Peyer's patch (tissue), 4 donors: ENCODE measurements at regions not wholly inside any gene's neighbourhood (a gene's known extent, or its start where the extent isn't known, plus 50 kb on each side); places are given as distances from the start of the nearest gene placed in this dataset.

Experiments used
- DNase-seq, 3 donors: peaks; one replicate each; pipeline ENCODE4 v3.0.0-alpha.2; 2017 to 2019
- H3K27ac ChIP-seq, 4 donors: fragments of 200-600 bp; sonication (generic); one replicate each; pipeline ENCODE4 v1.5.1; 2016 to 2019
- H3K27me3 ChIP-seq, 2 donors: fragments of 200-600 bp; sonication (generic); one replicate each; pipeline ENCODE4 v1.5.1; 2019
- H3K36me3 ChIP-seq, 3 donors: fragments of 200-600 bp; sonication (generic); one replicate each; pipeline ENCODE4 v1.5.1; 2016 to 2019
- H3K4me1 ChIP-seq, 4 donors: fragments of 200-600 bp; sonication (generic); one replicate each; pipeline ENCODE4 v1.5.1; 2016 to 2019
- H3K4me3 ChIP-seq, 4 donors: fragments of 200-600 bp; sonication (generic); 1 replicate in 3 of 4; 2 replicates in 1 of 4; pipeline ENCODE4 v1.5.1; 2016 to 2019; ENCODE audit warnings: mild to moderate bottlenecking in 1 of 4
- H3K9me3 ChIP-seq, 4 donors: fragments of 200-600 bp; sonication (generic); one replicate each; pipeline ENCODE4 v1.5.1; 2016 to 2019; ENCODE audit warnings: mild to moderate bottlenecking in 1 of 4
- CTCF ChIP-seq, 6 experiments: fragments of 450-650 bp in 4 of 6; fragments of 200-600 bp in 2 of 6; sonication (generic) in 1 of 6; IDR thresholded peaks; one replicate each; pipeline ENCODE4 v1.5.1; 2017 to 2019; ENCODE audit warnings: antibody characterized with exemption in 6 of 6, mild to moderate bottlenecking in 3 of 6, moderate library complexity in 1 of 6
- POLR2A ChIP-seq, 2 donors: fragments of 450-650 bp; IDR thresholded peaks; one replicate each; pipeline ENCODE4 v1.5.1; 2017; ENCODE audit warnings: antibody characterized with exemption in 2 of 2, mild to moderate bottlenecking in 2 of 2, moderate library complexity in 2 of 2

- H3K4me3 ChIP-seq, result no peak overlapping the region
- H3K36me3 ChIP-seq, result no peaks in the 10 kb centered on the region
- H3K27ac ChIP-seq, result no peak overlapping the region
- no peaks in the 10 kb centered on the region for H3K27me3 ChIP-seq
- no peak for DNase-seq
- TF ChIP-seq CTCF (IDR thresholded peaks at IDR 0.05) (no peak), POLR2A (IDR thresholded peaks at IDR 0.05) (no peak)
- H3K4me1 ChIP-seq, result no peaks in the 10 kb centered on the region
- no peaks in the 10 kb centered on the region for H3K9me3 ChIP-seq
Measured at GRCh38 chr5:85893996-85894395, 723.7 kb upstream of the COX7C start.

GRCh38 chr5:85896514-85896913 lies 721.2 kb upstream of the COX7C start:
- Histone ChIP-seq H3K27ac (no peak overlapping the region), H3K4me3 (no peak overlapping the region), H3K36me3 (no peaks in the 10 kb centered on the region), H3K27me3 (no peaks in the 10 kb centered on the region), H3K4me1 (no peaks in the 10 kb centered on the region), H3K9me3 (no peaks in the 10 kb centered on the region)
- DNase-seq, result no peak
- TF ChIP-seq CTCF (IDR thresholded peaks at IDR 0.05) (no peak), POLR2A (IDR thresholded peaks at IDR 0.05) (no peak)

DNA sequence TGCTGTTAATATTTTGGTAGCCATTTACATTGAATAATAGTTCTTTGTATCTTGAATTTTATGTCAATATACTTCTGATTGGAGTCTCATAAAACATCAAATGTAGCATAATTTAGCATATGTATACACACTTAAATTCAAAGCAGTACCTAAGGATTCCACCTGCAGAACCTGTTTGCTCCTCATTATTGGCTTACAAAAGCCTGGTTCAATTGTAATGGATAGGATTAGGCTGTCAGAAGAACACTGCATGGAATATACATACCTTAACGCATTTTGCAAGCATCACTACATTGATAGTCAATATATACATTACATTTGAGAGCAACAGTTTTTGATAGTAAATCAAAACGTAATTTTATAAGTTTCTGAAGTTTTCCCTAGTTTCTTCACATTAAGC lies 711.3 kb upstream of the COX7C start:
- no peak overlapping the region for H3K27ac ChIP-seq

GRCh38 chr5:85910335-85910734 lies 707.4 kb upstream of the COX7C start:
- no peak for TF ChIP-seq POLR2A (IDR thresholded peaks at IDR 0.05)
- no peak for TF ChIP-seq CTCF (IDR thresholded peaks at IDR 0.05)
- DNase-seq, result no peak
- no peaks in the 10 kb centered on the region for H3K4me1 ChIP-seq
- no peaks in the 10 kb centered on the region for H3K36me3 ChIP-seq
- H3K27ac ChIP-seq, result no peak overlapping the region
- no peaks in the 10 kb centered on the region for H3K9me3 ChIP-seq
- H3K27me3 ChIP-seq, result no peaks in the 10 kb centered on the region
- no peak overlapping the region for H3K4me3 ChIP-seq

More for the DNA sequence above, 711.3 kb upstream of the COX7C start:
- H3K27me3 ChIP-seq, result no peaks in the 10 kb centered on the region
- TF ChIP-seq CTCF (IDR thresholded peaks at IDR 0.05) (no peak), POLR2A (IDR thresholded peaks at IDR 0.05) (no peak)
- no peaks in the 10 kb centered on the region for H3K36me3 ChIP-seq
- no peak overlapping the region for H3K4me3 ChIP-seq
- no peaks in the 10 kb centered on the region for H3K9me3 ChIP-seq
- no peak for DNase-seq
- H3K4me1 ChIP-seq, result no peaks in the 10 kb centered on the region

DNA sequence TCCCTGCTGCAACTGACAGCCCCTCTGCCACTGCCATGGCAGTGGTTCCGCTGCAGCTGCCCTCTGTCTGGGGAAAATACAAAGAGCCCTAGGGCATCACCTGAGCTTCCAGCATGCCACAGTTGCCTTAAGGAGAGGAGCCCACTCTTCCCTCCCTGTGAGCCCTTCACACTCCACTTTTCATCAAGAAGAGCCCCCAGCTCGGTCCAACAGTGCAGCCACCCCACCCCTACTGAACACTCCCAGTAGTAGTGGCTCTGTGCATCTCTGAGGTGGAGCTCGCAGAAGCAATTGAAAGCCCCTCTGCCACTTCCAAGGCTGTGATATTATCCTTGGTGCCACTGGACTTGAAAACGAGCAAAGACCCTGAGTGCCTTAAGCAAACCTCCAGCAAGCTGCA lies 696.8 kb upstream of the COX7C start:
- DNase-seq, result no peak
- no peak overlapping the region for H3K27ac ChIP-seq
- no peaks in the 10 kb centered on the region for H3K9me3 ChIP-seq
- H3K4me1 ChIP-seq, result no peaks in the 10 kb centered on the region
- H3K27me3 ChIP-seq, result no peaks in the 10 kb centered on the region
- no peaks in the 10 kb centered on the region for H3K36me3 ChIP-seq
- TF ChIP-seq CTCF (IDR thresholded peaks at IDR 0.05) (no peak), POLR2A (IDR thresholded peaks at IDR 0.05) (no peak)
- no peak overlapping the region for H3K4me3 ChIP-seq

DNA sequence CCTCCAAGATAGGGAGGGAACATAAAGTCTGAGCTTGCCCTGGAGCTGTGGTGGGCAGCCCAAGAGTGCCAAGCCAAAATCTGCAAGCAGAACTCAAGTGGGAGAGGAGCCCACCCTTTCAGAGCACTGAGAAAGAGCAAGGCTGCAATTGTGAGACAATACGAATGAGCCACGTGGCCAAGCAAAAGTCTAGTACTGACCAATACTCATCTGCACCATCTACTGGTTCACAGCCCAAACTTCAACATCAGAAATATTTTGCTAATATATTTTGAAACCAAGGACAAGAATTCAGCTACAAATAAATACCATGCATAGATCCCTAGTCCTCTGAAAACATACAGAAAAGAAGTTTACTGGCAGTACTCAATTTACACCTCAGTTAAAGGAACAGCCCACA lies 696.2 kb upstream of the COX7C start:
- DNase-seq, result no peak
- TF ChIP-seq POLR2A (IDR thresholded peaks at IDR 0.05), result no peak
- no peak for TF ChIP-seq CTCF (IDR thresholded peaks at IDR 0.05)
- H3K4me1 ChIP-seq, result no peaks in the 10 kb centered on the region
- no peak overlapping the region for H3K27ac ChIP-seq
- no peak overlapping the region for H3K4me3 ChIP-seq
- H3K36me3 ChIP-seq, result no peaks in the 10 kb centered on the region
- H3K9me3 ChIP-seq, result no peaks in the 10 kb centered on the region
- no peaks in the 10 kb centered on the region for H3K27me3 ChIP-seq
